ENCODE measurements at regions not wholly inside any gene's neighbourhood (a gene's known extent, or its start where the extent isn't known, plus 50 kb on each side); places are given as distances from the start of the nearest gene placed in this dataset.

DNA sequence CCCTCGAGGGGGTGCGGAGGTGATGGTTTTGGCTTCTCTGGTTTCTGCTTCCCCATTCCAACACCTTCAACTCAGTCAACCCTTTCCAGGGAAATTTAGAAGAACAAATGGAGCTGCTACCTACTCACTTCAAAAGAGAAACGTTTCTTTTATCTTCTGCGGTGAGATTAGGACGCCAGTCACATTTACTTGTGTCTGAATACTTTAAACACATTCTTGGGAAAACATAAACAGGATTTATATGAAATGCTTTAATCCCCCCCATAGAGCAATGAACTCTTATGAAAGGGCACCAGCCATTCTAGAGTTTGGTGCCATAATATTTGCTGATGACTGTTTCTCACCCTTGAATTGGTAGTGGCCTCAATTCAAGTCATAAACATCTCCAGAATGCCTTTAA lies 253.2 kb upstream of the APCDD1 start:
- TF ChIP-seq POLR2A (IDR thresholded peaks at IDR 0.05; ENCODE audit: low read length) (no peak), GATA1 (IDR thresholded peaks at IDR 0.05; ENCODE audit: low read depth, low read length) (no peak)

All from erythroblast (primary cell).